CMK (cell line): ENCODE measurements at regions not wholly inside any gene's neighbourhood (a gene's known extent, or its start where the extent isn't known, plus 50 kb on each side); places are given as distances from the start of the nearest gene placed in this dataset.
"Not testable (repeated sequence)": the region's sequence is repeated elsewhere in the genome, so short reads cannot be mapped to it uniquely, and the experiment has no call there.

ENCODE experiments used
- DNase-seq: peaks from one replicate; pipeline ENCODE4 v3.0.0-alpha.2; 2010; ENCODE audit warnings: low read depth

- DNase-seq = no peak
Observed at GRCh38 chr10:84704101-84704500, 375.7 kb downstream of the CCSER2 start.

- DNase-seq = no peak
Observed at GRCh38 chr10:84706431-84706830, 378.0 kb downstream of the CCSER2 start.

- DNase-seq = no peak
Observed at GRCh38 chr10:84706875-84707274, 378.5 kb downstream of the CCSER2 start.

- peak; percentile 18 for DNase-seq
Observed at GRCh38 chr10:84715911-84716310, 387.5 kb downstream of the CCSER2 start.

GRCh38 chr10:84718877-84719616 is 390.7 kb downstream of the CCSER2 start:
- DNase-seq = no peak

- no peak for DNase-seq
Observed at GRCh38 chr10:84719687-84720086, 391.3 kb downstream of the CCSER2 start.

GRCh38 chr10:84727398-84727797 is 399.0 kb downstream of the CCSER2 start:
- no peak for DNase-seq

GRCh38 chr10:84739126-84739525 is 410.7 kb downstream of the CCSER2 start:
- not testable (repeated sequence) for DNase-seq

GRCh38 chr10:84739641-84740040 is 411.3 kb downstream of the CCSER2 start:
- no peak for DNase-seq

- no peak for DNase-seq
Observed at GRCh38 chr10:84743483-84743882, 415.1 kb downstream of the CCSER2 start.

- DNase-seq = no peak
Observed at GRCh38 chr10:84755311-84755710, 426.9 kb downstream of the CCSER2 start.

- not testable (repeated sequence) for DNase-seq
Observed at GRCh38 chr10:84756653-84757052, 428.3 kb downstream of the CCSER2 start.

GRCh38 chr10:84761994-84762614 is 433.7 kb downstream of the CCSER2 start:
- DNase-seq = not testable (repeated sequence)

- DNase-seq = no peak
Observed at GRCh38 chr10:84762754-84763394, 434.5 kb downstream of the CCSER2 start.

- DNase-seq = no peak
Observed at GRCh38 chr10:84763965-84764364, 435.6 kb downstream of the CCSER2 start.

GRCh38 chr10:84765086-84765485 is 436.7 kb downstream of the CCSER2 start:
- no peak for DNase-seq

- no peak for DNase-seq
Observed at GRCh38 chr10:84765656-84766055, 437.3 kb downstream of the CCSER2 start.

GRCh38 chr10:84766923-84767322 is 438.5 kb downstream of the CCSER2 start:
- DNase-seq = no peak

- no peak for DNase-seq
Observed at GRCh38 chr10:84768132-84768531, 439.7 kb downstream of the CCSER2 start.

- DNase-seq = no peak
Observed at GRCh38 chr10:84770824-84771223, 442.4 kb downstream of the CCSER2 start.

GRCh38 chr10:84783386-84783785 is 455.0 kb downstream of the CCSER2 start:
- DNase-seq = no peak

- DNase-seq = no peak
Observed at GRCh38 chr10:84783909-84784308, 455.5 kb downstream of the CCSER2 start.

- DNase-seq = no peak
Observed at GRCh38 chr10:84784749-84785148, 456.4 kb downstream of the CCSER2 start.
